ENCODE measurements at regions not wholly inside any gene's neighbourhood (a gene's known extent, or its start where the extent isn't known, plus 50 kb on each side); places are given as distances from the start of the nearest gene placed in this dataset.
"Not testable (repeated sequence)": the region's sequence is repeated elsewhere in the genome, so short reads cannot be mapped to it uniquely, and the experiment has no call there.

- no peak for DNase-seq (ENCODE audit: low read depth)
These were observed 398.4 kb downstream of the DAD1 start for GRCh38 chr14:22190411-22191191.

- no peak for DNase-seq (ENCODE audit: low read depth)
These were observed 399.1 kb downstream of the DAD1 start for GRCh38 chr14:22189881-22190280.

- no peak for DNase-seq (ENCODE audit: low read depth)
These were observed 400.7 kb downstream of the DAD1 start for GRCh38 chr14:22188318-22188717.

DNA sequence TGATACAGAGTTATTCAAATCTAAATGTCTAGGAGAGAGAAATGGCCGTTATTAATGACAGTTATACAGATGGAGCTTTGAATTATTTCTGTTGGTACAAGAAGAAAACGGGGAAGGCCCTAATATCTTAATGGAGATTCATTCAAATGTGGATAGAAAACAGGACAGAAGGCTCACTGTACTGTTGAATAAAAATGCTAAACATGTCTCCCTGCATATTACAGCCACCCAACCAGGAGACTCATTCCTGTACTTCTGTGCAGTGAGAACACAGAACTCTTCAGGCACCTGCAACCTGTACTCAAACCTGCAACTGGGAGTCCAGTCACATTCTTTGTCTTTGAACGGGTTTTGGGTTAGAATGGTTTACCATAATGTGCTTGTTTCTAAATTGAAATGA, 403.2 kb downstream of the DAD1 start:
- DNase-seq (ENCODE audit: low read depth) = no peak

- no peak for DNase-seq (ENCODE audit: low read depth)
These were observed 403.8 kb downstream of the DAD1 start for GRCh38 chr14:22185191-22185590.

- DNase-seq (ENCODE audit: low read depth) = no peak
These were observed 404.2 kb downstream of the DAD1 start for GRCh38 chr14:22184830-22185168.

GRCh38 chr14:22184157-22184829, 404.7 kb downstream of the DAD1 start:
- no peak for DNase-seq (ENCODE audit: low read depth)

DNA sequence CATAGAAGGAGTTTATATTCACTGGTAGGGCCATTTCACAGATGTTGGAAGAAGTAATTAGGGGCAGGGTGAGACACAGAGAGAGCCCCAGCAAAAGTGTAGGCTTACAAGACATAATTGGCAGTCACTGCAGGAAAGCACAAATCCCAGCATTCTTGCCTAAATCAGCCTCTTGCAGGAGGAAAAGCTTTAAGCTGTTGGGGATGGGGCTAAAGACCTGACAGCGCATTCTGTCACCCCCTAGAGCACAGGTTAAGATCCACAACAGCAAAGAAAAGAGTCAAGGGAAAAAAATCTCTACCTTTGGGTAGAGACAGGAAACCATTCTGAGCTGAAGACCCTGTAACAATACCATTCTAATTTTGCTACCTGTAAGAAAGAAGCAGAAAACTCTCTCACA, 409.0 kb downstream of the DAD1 start:
- no peak for DNase-seq (ENCODE audit: low read depth)

GRCh38 chr14:22179190-22179589, 409.8 kb downstream of the DAD1 start:
- no peak for DNase-seq (ENCODE audit: low read depth)

- DNase-seq (ENCODE audit: low read depth) = no peak
These were observed 410.6 kb downstream of the DAD1 start for GRCh38 chr14:22178333-22178839.

- DNase-seq (ENCODE audit: low read depth) = no peak
These were observed 411.2 kb downstream of the DAD1 start for GRCh38 chr14:22177870-22178269.

GRCh38 chr14:22176957-22177356, 412.1 kb downstream of the DAD1 start:
- DNase-seq (ENCODE audit: low read depth) = no peak

DNA sequence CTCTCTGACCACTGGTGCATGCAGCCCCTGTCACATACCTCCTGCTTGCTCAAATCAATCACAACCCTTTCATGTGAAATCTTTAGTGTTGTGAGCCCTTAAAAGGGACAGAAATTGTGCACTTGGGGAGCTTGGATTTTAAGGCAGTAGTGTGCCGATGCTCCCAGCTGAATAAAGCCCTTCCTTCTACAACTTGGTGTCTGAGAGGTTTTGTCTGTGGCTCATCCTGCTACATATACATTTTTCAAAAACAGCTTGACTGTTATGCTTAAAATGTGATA, 413.8 kb downstream of the DAD1 start:
- not testable (repeated sequence) for DNase-seq (ENCODE audit: low read depth)

DNA sequence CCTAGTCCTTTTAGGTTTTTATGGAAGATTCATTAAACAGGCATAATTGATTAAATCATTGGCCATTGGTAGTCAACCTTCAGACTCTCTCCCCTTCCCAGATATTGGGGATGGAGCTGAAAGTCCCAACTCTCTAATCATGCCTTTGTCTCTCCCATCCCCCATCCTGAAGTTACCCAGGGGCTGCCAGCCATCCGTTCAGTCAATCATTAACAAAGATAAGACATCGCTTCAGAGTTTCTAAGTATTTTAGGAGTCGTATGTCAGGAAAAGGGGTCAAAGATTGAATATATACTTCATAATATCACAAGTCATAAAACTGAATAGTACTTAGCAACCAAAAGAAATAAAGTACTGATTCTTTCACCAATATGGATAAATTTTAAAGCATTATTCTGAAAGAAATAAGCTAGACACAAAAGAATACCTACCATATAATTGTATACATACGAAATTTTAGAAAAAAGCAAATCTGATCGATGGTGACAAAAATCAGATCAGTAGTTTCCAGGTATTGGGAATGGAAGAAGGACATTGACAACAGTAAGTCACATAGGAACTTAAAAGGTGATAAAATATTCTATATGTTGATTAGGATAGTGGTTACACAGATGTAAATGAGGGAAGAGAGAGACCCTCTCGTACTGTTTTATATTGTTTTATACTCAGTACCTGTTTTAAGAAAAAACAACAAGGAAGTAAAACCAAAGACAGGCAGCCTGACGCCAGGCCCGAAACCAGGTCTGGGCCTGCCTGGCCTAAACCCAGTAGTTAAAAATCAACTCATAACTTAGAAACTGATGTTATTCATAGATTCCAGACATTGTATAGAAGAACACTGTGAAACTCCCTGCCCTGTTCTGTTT, 414.4 kb downstream of the DAD1 start:
- no peak for DNase-seq (ENCODE audit: low read depth)

- no peak for DNase-seq (ENCODE audit: low read depth)
These were observed 420.7 kb downstream of the DAD1 start for GRCh38 chr14:22168092-22168955.

DNA sequence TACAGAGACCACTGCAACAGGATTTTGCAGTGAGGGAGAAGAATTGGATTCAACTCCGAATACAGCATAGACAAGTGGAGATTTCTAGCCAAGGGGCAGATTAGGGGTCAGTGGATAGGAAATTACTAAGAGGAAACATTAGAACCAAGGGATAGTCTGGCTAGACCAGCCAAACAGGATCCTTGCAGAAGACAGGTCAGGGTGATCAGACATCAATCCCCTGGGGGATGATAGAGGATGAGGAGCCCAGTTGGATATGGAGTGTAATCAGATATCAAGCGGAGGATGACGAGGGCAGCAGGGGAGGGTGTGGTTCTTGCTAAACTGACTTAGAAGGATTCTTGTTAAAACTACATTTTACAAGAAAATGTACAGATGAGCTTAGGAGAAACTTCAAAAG, 424.4 kb downstream of the DAD1 start:
- DNase-seq (ENCODE audit: low read depth) = no peak

DNA sequence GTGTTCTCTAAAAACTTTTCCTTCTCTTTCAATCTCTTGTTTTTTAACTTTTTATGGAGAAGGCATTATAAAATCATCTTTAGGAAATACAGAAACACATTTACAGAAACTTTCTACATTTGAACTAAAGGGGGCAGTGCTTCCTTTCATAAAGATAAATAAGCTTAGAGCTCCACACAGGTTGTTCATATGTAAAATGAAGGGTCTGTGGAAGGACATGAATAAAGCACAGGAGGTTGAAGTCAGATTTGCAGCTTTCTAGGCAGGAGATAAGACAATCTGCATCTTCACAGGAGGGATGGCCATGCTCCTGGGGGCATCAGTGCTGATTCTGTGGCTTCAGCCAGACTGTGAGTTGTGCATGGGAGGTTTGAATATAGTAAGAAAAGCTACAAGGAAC, 426.0 kb downstream of the DAD1 start:
- DNase-seq (ENCODE audit: low read depth) = no peak

DNA sequence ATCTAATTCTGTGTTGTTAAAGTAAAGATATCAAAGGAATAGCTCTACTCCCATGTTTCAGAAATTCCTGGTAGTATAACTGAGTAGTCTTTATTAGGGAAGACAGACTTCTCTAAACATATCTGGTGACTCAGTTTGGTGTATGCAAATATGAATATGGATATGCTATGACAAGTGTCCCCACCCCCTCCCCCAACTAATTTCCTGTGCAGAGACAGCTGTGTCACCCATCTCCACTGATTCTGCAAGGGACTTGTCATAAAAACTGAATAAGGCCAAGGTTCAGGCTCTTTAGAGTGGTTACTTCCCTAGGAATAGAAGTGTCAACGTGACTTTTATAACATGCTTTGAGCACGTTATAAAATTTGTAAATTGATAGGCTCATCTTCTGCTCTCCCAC, 429.1 kb downstream of the DAD1 start:
- DNase-seq (ENCODE audit: low read depth) = no peak

GRCh38 chr14:22159099-22159498, 429.9 kb downstream of the DAD1 start:
- DNase-seq (ENCODE audit: low read depth) = no peak

DNA sequence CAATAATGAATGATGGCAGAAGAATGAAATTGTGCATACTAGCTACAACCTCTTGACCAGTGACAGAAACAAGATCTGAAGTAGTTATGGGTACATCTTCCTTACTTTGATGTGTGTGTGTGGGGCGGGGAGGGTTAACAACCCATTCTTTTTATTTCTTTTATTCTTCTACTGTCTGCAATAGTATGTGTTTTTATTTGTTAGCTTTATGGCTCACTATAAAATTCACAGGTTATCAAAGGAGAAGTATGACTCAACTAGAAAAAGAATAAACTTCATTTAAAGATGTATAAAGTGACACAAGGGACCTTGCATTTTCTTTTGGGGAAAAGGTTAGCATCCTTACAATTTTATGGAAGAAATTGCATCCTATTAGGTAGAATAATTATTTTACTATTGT, 430.5 kb downstream of the DAD1 start:
- DNase-seq (ENCODE audit: low read depth) = no peak

GRCh38 chr14:22155571-22155970, 433.5 kb downstream of the DAD1 start:
- no peak for DNase-seq (ENCODE audit: low read depth)

GRCh38 chr14:22152903-22153302, 436.1 kb downstream of the DAD1 start:
- DNase-seq (ENCODE audit: low read depth) = no peak
